DND-41 (cell line): ENCODE measurements at regions not wholly inside any gene's neighbourhood (a gene's known extent, or its start where the extent isn't known, plus 50 kb on each side); places are given as distances from the start of the nearest gene placed in this dataset.

ENCODE experiments used
- ATAC-seq: fragments of 200-7000 bp; cut with Tn5 transposase; 3 replicates; pipeline ENCODE4 v1.9.1; 2021; ENCODE audit warnings: low read depth; ENCODE audit not compliant: insufficient read depth
- DNase-seq: peaks from one replicate; pipeline ENCODE4 v3.0.0-alpha.2; 2020
- H2AFZ ChIP-seq: 2 replicates; pipeline ENCODE4 v1.6.0; 2012; ENCODE audit warnings: low read depth, low read length
- H3K27ac ChIP-seq: 2 replicates; pipeline ENCODE4 v1.5.1; 2012; ENCODE audit warnings: low read length, inconsistent platforms
- H3K27me3 ChIP-seq: fragments of 200-600 bp; sonication (generic); 2 replicates; pipeline ENCODE4 v1.6.0; 2012; ENCODE audit warnings: low read length, mild to moderate bottlenecking, inconsistent platforms; ENCODE audit not compliant: insufficient read depth, poor library complexity
- H3K36me3 ChIP-seq: 2 replicates; pipeline ENCODE4 v1.5.1; 2012; ENCODE audit warnings: low read length, inconsistent platforms; ENCODE audit not compliant: insufficient read depth
- H3K4me1 ChIP-seq: 2 replicates; pipeline ENCODE4 v1.5.1; 2012; ENCODE audit warnings: mild to moderate bottlenecking, low read length; ENCODE audit not compliant: insufficient read depth
- H3K4me2 ChIP-seq: 2 replicates; pipeline ENCODE4 v1.6.0; 2012; ENCODE audit warnings: mild to moderate bottlenecking, moderate library complexity, low read length, inconsistent platforms; ENCODE audit not compliant: insufficient read depth
- H3K4me3 ChIP-seq, 2 experiments: fragments of 200-600 bp in 1 of 2; shearing (Covaris generic) in 1 of 2; 2 replicates each; pipeline ENCODE4 v1.5.1; 2012 to 2016; ENCODE audit warnings: inconsistent platforms in 2 of 2, low read length in 2 of 2, mild to moderate bottlenecking in 2 of 2, low read depth in 1 of 2, moderate library complexity in 1 of 2
- H3K79me2 ChIP-seq: 2 replicates; pipeline ENCODE4 v1.6.0; 2012; ENCODE audit warnings: low read length, inconsistent platforms; ENCODE audit not compliant: insufficient read depth
- H3K9ac ChIP-seq: 2 replicates; pipeline ENCODE4 v1.6.0; 2012; ENCODE audit warnings: low read depth, mild to moderate bottlenecking, inconsistent platforms, low read length, moderate library complexity
- H3K9me3 ChIP-seq: 2 replicates; pipeline ENCODE4 v1.5.1; 2012; ENCODE audit warnings: low read length, moderate library complexity, mild to moderate bottlenecking, inconsistent platforms; ENCODE audit not compliant: insufficient read depth, severe bottlenecking
- H4K20me1 ChIP-seq: 2 replicates; pipeline ENCODE4 v1.6.0; 2012; ENCODE audit warnings: low read length; ENCODE audit not compliant: insufficient read depth
- EZH2 ChIP-seq: IDR thresholded peaks from 3 replicates; pipeline ENCODE4 v1.6.1; 2012; ENCODE audit warnings: borderline replicate concordance, low read depth, mild to moderate bottlenecking, moderate library complexity, low read length, inconsistent platforms; ENCODE audit not compliant: severe bottlenecking
- TF ChIP-seq, protein P1 (sequence below): IDR thresholded peaks from 2 replicates; pipeline ENCODE4 v1.5.1; 2012; ENCODE audit warnings: borderline replicate concordance, low read length, moderate library complexity, mild to moderate bottlenecking; ENCODE audit not compliant: poor library complexity, severe bottlenecking; ENCODE audit errors: extremely low read depth

DNA sequence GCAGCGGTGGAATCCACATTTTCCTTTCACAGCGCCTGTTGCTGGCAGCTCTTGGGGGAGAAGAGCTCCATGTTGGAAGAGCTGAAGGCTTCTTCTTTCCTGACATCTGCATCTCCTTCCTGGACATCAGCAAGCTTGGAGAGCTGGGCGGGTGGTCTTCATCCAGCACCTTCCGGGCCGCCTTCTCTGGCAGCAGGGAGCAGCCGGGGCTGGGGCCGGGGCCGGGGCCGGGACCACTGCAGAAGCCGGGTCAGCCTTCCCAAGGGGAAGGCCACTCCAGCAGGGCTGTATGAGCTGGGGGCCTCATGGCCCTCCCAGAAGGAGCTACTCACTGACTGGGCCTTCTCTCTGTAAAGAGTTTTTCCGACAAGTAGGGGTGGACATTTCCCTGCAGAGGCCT is 787.5 kb downstream of the TLE4 start:
- TF ChIP-seq EZH2 = no peak
- TF ChIP-seq, protein P1, sequence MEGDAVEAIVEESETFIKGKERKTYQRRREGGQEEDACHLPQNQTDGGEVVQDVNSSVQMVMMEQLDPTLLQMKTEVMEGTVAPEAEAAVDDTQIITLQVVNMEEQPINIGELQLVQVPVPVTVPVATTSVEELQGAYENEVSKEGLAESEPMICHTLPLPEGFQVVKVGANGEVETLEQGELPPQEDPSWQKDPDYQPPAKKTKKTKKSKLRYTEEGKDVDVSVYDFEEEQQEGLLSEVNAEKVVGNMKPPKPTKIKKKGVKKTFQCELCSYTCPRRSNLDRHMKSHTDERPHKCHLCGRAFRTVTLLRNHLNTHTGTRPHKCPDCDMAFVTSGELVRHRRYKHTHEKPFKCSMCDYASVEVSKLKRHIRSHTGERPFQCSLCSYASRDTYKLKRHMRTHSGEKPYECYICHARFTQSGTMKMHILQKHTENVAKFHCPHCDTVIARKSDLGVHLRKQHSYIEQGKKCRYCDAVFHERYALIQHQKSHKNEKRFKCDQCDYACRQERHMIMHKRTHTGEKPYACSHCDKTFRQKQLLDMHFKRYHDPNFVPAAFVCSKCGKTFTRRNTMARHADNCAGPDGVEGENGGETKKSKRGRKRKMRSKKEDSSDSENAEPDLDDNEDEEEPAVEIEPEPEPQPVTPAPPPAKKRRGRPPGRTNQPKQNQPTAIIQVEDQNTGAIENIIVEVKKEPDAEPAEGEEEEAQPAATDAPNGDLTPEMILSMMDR = no peak
- Histone ChIP-seq H3K27me3 (no peaks in the 10 kb centered on the region), H2AFZ (no peak overlapping the region), H3K36me3 (no peaks in the 10 kb centered on the region), H3K4me3 (no peak overlapping the region), H3K9ac (no peak overlapping the region), H4K20me1 (no peaks in the 10 kb centered on the region), H3K4me2 (no peak overlapping the region), H3K4me1 (no peaks in the 10 kb centered on the region), H3K27ac (no peak overlapping the region), H3K9me3 (no peaks in the 10 kb centered on the region), H3K79me2 (no peaks in the 10 kb centered on the region)
- DNase-seq (no peak), ATAC-seq (no peak)

DNA sequence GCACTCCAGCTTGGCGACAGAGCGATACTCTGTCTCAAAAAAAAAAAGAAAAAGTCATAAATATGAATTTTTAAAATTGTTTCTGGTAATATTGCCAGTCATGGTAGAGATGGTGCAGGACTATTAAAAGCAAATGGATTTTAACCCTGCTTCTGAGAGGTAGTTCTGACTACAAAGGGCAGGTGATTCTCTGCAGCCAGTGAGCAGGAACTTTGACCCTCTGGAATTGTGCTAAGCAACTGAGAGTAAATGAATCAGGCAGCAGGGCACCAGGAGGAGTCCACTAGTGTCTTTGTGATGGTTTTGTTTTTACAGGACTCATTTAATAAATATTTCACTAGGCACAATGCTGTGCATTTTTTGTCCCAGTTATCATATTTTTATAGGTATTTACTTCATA is 781.2 kb downstream of the TLE4 start:
- DNase-seq = no peak
- Histone ChIP-seq H3K36me3 (no peaks in the 10 kb centered on the region), H3K4me2 (no peak overlapping the region), H2AFZ (no peak overlapping the region), H3K27me3 (no peaks in the 10 kb centered on the region), H3K4me3 (no peak overlapping the region), H4K20me1 (no peaks in the 10 kb centered on the region), H3K9me3 (no peaks in the 10 kb centered on the region), H3K9ac (no peak overlapping the region), H3K27ac (no peak overlapping the region), H3K4me1 (no peaks in the 10 kb centered on the region), H3K79me2 (no peaks in the 10 kb centered on the region)
- ATAC-seq = no peak
- no peak for TF ChIP-seq EZH2
- TF ChIP-seq, protein P1 = no peak

DNA sequence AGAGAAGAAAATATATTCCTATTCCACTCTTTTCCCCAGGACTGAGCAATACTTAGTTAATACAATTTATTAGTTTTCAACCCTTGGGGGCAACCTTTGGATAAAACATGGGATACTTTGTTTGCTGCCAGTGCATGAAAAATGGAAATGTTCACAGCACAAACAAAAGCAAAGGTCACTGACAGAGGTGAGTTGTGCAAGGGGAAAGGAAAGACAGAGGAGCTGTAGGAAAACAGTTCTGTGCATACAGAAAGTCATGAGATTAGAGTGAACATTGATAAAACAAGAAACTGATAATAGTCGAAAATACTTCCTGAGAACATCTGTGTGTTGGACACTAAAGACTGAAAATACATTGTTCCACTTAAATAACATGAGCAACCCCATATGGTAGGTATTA is 779.8 kb downstream of the TLE4 start:
- H3K9me3 ChIP-seq = no peaks in the 10 kb centered on the region
- TF ChIP-seq EZH2 = no peak
- TF ChIP-seq, protein P1 = no peak
- H3K9ac ChIP-seq = no peak overlapping the region
- no peaks in the 10 kb centered on the region for H3K36me3 ChIP-seq
- no peaks in the 10 kb centered on the region for H3K27me3 ChIP-seq
- H2AFZ ChIP-seq = no peak overlapping the region
- no peak overlapping the region for H3K4me3 ChIP-seq
- H3K27ac ChIP-seq = no peak overlapping the region
- H3K4me2 ChIP-seq = no peak overlapping the region
- DNase-seq (no peak), ATAC-seq (no peak)
- no peaks in the 10 kb centered on the region for H4K20me1 ChIP-seq
- no peaks in the 10 kb centered on the region for H3K79me2 ChIP-seq
- H3K4me1 ChIP-seq = no peaks in the 10 kb centered on the region

DNA sequence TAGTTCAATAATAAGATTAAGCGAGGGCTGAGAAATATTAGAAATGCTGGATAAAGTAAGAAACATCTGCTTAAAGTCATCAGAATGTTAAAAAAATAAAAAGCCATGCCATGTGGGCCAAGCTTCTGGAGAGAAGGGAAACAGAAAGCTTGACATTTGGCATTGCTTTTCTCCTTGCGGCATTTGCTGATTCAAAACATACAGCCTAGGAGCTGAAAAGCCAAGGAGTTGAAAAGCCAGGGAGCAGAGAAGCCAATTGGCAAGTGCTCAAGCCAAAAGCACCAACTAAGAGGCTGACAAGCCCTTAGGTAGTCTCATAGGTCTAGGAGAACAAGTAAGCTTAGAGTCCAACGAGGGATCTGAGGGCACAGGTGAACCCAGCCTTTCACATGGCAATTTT is 754.3 kb downstream of the TLE4 start:
- TF ChIP-seq, protein P1 = no peak
- TF ChIP-seq EZH2 = no peak
- no peak for DNase-seq
- Histone ChIP-seq H3K4me2 (no peak overlapping the region), H3K27me3 (no peaks in the 10 kb centered on the region), H4K20me1 (no peaks in the 10 kb centered on the region), H2AFZ (no peak overlapping the region), H3K9me3 (no peaks in the 10 kb centered on the region), H3K36me3 (no peaks in the 10 kb centered on the region), H3K27ac (no peak overlapping the region), H3K9ac (no peak overlapping the region), H3K4me1 (no peaks in the 10 kb centered on the region), H3K79me2 (no peaks in the 10 kb centered on the region), H3K4me3 (no peak overlapping the region)
- no peak for ATAC-seq
